Hepatocyte (in vitro differentiated cells): ENCODE measurements at regions not wholly inside any gene's neighbourhood (a gene's known extent, or its start where the extent isn't known, plus 50 kb on each side); places are given as distances from the start of the nearest gene placed in this dataset.

Experiments
- EZH2 ChIP-seq: fragments of 200-600 bp; sonication (generic); IDR thresholded peaks from 2 replicates; pipeline ENCODE4 v1.6.1; 2016; ENCODE audit warnings: antibody characterized with exemption, mild to moderate bottlenecking, borderline replicate concordance
- TF ChIP-seq, protein P1 (sequence below): fragments of 200-600 bp; sonication (generic); IDR thresholded peaks from 2 replicates; pipeline ENCODE4 v1.5.1; 2016; ENCODE audit warnings: antibody characterized with exemption, mild to moderate bottlenecking; ENCODE audit not compliant: poor library complexity

- no peak for TF ChIP-seq EZH2
- TF ChIP-seq, protein P1, sequence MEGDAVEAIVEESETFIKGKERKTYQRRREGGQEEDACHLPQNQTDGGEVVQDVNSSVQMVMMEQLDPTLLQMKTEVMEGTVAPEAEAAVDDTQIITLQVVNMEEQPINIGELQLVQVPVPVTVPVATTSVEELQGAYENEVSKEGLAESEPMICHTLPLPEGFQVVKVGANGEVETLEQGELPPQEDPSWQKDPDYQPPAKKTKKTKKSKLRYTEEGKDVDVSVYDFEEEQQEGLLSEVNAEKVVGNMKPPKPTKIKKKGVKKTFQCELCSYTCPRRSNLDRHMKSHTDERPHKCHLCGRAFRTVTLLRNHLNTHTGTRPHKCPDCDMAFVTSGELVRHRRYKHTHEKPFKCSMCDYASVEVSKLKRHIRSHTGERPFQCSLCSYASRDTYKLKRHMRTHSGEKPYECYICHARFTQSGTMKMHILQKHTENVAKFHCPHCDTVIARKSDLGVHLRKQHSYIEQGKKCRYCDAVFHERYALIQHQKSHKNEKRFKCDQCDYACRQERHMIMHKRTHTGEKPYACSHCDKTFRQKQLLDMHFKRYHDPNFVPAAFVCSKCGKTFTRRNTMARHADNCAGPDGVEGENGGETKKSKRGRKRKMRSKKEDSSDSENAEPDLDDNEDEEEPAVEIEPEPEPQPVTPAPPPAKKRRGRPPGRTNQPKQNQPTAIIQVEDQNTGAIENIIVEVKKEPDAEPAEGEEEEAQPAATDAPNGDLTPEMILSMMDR = no peak
Observed at GRCh38 chr20:17852323-17852722, 116.3 kb downstream of the SNX5 start.
